ENCODE measurements at regions not wholly inside any gene's neighbourhood (a gene's known extent, or its start where the extent isn't known, plus 50 kb on each side); places are given as distances from the start of the nearest gene placed in this dataset.

GRCh38 chr4:136920092-136920881 lies 612.0 kb downstream of the PCDH18 start:
- intact Hi-C loops (cut with micrococcal nuclease), result no loop called here
- Histone ChIP-seq H3K36me3 (no peaks in the 10 kb centered on the region), H3K27ac (replicated peaks) (no peak overlapping the region), H3K9me3 (replicated peaks) (no peaks in the 10 kb centered on the region), H3K4me1 (no peaks in the 10 kb centered on the region), H3K27me3 (ENCODE audit: low read depth) (no peaks in the 10 kb centered on the region), H3K4me3 (no peak overlapping the region)
- TF ChIP-seq CTCF (IDR thresholded peaks at IDR 0.05; ENCODE audit: borderline replicate concordance), result no peak
- no peak for DNase-seq

GRCh38 chr4:136918772-136919171 lies 613.5 kb downstream of the PCDH18 start:
- TF ChIP-seq CTCF (IDR thresholded peaks at IDR 0.05; ENCODE audit: borderline replicate concordance), result no peak
- H3K4me1 ChIP-seq, result no peaks in the 10 kb centered on the region
- intact Hi-C loops (cut with micrococcal nuclease), result no loop called here
- H3K4me3 ChIP-seq, result no peak overlapping the region
- H3K9me3 ChIP-seq (replicated peaks), result peaks cover 5% of the 10 kb centered on the region
- H3K27ac ChIP-seq (replicated peaks), result no peak overlapping the region
- DNase-seq, result no peak
- no peaks in the 10 kb centered on the region for H3K27me3 ChIP-seq (ENCODE audit: low read depth)
- no peaks in the 10 kb centered on the region for H3K36me3 ChIP-seq

DNA sequence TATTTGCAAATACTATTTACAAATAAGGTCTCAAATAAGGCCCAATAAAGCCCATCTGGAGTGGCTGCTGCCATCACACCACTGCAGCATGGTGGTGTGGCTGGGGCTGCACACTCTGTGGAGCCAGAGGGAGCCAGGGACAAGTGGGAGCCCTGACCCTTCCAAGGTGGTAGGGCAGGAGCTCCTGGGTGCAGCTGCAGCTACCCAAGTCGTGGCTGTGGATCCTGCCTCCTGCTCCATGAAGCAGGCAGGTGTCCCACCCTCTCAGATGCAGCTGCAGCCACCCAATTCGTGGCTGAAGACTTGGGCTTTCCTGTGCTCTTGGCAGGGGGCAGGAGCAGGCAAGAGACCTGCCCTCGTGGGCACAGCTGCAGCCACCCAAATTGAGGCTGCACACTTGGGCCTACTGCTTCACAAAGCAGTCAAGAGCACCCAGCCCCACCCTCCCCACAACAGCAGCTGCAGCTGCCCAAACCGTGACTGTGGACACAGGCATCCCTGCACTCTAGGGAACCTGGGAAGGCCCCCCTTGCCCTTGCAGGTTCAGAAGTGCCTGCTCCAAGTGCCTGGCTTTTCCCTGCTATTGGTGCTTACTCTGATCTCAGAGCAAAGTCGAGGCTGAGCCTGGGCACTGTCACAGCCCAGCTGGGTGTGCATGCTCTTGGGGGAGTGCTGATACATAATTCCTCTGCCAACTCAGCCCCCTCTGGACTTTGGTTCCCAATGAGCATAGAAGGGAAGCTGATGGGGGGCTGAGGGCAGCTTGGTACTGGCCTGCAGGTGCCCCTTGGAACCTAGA lies 614.8 kb downstream of the PCDH18 start:
- intact Hi-C loops (cut with micrococcal nuclease), result no loop called here
- Histone ChIP-seq H3K27me3 (ENCODE audit: low read depth) (no peaks in the 10 kb centered on the region), H3K9me3 (replicated peaks) (peaks cover 5% of the 10 kb centered on the region), H3K4me1 (no peaks in the 10 kb centered on the region), H3K27ac (replicated peaks) (no peak overlapping the region), H3K36me3 (no peaks in the 10 kb centered on the region), H3K4me3 (no peak overlapping the region)
- DNase-seq, result no peak
- TF ChIP-seq CTCF (IDR thresholded peaks at IDR 0.05; ENCODE audit: borderline replicate concordance), result no peak

DNA sequence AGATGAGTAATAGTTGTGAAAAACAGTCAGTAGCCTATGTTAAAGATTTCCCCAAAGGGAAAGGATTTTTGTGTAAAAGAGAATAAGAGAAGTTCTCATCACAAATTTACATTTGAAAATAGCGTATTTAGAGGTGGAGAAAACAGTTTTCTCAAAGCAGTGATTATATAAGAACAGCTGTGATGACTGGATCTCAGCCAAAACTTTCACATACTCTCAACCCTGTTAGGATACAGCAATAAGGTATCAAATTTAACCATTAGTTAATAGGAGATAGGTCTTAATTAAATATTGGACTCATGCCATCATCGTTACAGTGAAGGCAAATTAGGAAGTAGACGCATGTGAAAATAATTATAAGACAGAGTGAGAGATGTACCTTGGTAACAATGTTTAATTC lies 622.7 kb downstream of the PCDH18 start:
- Histone ChIP-seq H3K27ac (replicated peaks) (no peak overlapping the region), H3K4me1 (no peaks in the 10 kb centered on the region), H3K9me3 (replicated peaks) (peaks cover 5% of the 10 kb centered on the region), H3K36me3 (no peaks in the 10 kb centered on the region), H3K27me3 (ENCODE audit: low read depth) (no peaks in the 10 kb centered on the region), H3K4me3 (no peak overlapping the region)
- intact Hi-C loops (cut with micrococcal nuclease), result no loop called here
- TF ChIP-seq CTCF (IDR thresholded peaks at IDR 0.05; ENCODE audit: borderline replicate concordance), result no peak
- no peak for DNase-seq

DNA sequence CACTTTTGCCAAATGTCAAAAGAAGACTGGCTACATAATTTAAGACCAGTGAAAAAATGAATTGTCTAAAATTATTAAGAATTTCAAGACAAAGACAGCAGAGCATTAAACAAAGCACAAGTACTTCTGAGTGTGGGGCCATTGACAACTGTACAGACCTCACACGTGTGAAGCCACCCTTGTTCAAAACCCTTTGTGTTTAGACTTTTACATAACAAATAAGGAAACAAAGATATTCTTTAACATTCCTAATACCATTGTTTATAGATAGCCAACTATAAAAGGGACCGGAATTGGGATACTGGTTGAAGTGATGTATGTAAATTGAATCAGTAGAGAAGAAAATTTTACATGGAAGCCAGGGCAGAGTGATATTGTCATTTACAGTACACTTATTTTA lies 624.2 kb downstream of the PCDH18 start:
- Histone ChIP-seq H3K27me3 (ENCODE audit: low read depth) (no peaks in the 10 kb centered on the region), H3K27ac (replicated peaks) (no peak overlapping the region), H3K9me3 (replicated peaks) (no peaks in the 10 kb centered on the region), H3K4me1 (no peaks in the 10 kb centered on the region), H3K36me3 (no peaks in the 10 kb centered on the region), H3K4me3 (no peak overlapping the region)
- no peak for DNase-seq
- TF ChIP-seq CTCF (IDR thresholded peaks at IDR 0.05; ENCODE audit: borderline replicate concordance), result no peak
- intact Hi-C loops (cut with micrococcal nuclease), result no loop called here
